ENCODE measurements at regions not wholly inside any gene's neighbourhood (a gene's known extent, or its start where the extent isn't known, plus 50 kb on each side); places are given as distances from the start of the nearest gene placed in this dataset.

DNA sequence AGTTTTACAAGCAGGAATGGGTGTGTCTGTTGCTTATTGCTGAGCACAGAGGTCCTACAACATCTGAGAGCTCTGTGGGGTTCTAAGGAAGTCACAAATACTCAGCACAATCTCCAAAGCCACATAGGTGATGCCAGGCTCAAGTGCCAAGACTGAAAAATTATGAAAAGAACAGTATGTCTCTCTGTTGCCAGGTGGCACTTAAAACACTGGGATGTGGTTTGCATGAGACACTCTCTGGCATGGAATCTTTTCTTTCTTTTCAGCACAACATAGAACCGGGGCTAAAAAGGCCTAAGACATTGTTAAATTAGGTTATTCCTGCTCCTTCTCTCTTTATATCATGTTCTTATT lies 127.3 kb upstream of the PRICKLE2 start:
- intact Hi-C loops (cut with micrococcal nuclease; ENCODE audit: unreplicated experiment), result loop anchor here (10.0 kb wide), 1 partner anchor 108 kb away; no protein-coding TSS in a partner anchor
- Mint-ChIP-seq H3K9me3 (ENCODE audit: low read depth, unreplicated experiment) (no peaks in the 10 kb centered on the region), H3K27ac (ENCODE audit: unreplicated experiment) (no peak overlapping the region), H3K27me3 (ENCODE audit: unreplicated experiment) (no peaks in the 10 kb centered on the region), H3K4me3 (ENCODE audit: low read depth, unreplicated experiment) (no peak overlapping the region), H3K36me3 (ENCODE audit: insufficient read depth, unreplicated experiment) (no peaks in the 10 kb centered on the region), H3K4me1 (ENCODE audit: low read depth, unreplicated experiment) (peaks cover 24% of the 10 kb centered on the region)
- no peak for DNase-seq
- TF ChIP-seq, protein P1, sequence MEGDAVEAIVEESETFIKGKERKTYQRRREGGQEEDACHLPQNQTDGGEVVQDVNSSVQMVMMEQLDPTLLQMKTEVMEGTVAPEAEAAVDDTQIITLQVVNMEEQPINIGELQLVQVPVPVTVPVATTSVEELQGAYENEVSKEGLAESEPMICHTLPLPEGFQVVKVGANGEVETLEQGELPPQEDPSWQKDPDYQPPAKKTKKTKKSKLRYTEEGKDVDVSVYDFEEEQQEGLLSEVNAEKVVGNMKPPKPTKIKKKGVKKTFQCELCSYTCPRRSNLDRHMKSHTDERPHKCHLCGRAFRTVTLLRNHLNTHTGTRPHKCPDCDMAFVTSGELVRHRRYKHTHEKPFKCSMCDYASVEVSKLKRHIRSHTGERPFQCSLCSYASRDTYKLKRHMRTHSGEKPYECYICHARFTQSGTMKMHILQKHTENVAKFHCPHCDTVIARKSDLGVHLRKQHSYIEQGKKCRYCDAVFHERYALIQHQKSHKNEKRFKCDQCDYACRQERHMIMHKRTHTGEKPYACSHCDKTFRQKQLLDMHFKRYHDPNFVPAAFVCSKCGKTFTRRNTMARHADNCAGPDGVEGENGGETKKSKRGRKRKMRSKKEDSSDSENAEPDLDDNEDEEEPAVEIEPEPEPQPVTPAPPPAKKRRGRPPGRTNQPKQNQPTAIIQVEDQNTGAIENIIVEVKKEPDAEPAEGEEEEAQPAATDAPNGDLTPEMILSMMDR (IDR thresholded peaks at IDR 0.05; ENCODE audit: unreplicated experiment), result no peak
- BruUV-seq (replicated peaks), result no TSS peak
- CTCF ChIA-PET, result no interaction called here

- peak overlapping the region; percentile 33 for H3K27ac Mint-ChIP-seq (ENCODE audit: unreplicated experiment)
- H3K27me3 Mint-ChIP-seq (ENCODE audit: unreplicated experiment), result no peaks in the 10 kb centered on the region
- no peak overlapping the region for H3K4me3 Mint-ChIP-seq (ENCODE audit: low read depth, unreplicated experiment)
- intact Hi-C loops (cut with micrococcal nuclease; ENCODE audit: unreplicated experiment), result loop anchor here (10.0 kb wide), 1 partner anchor 107 kb away; no protein-coding TSS in a partner anchor
- DNase-seq, result no peak
- TF ChIP-seq, protein P1 (IDR thresholded peaks at IDR 0.05; ENCODE audit: unreplicated experiment), result no peak
- CTCF ChIA-PET, result no interaction called here
- H3K36me3 Mint-ChIP-seq (ENCODE audit: insufficient read depth, unreplicated experiment), result no peaks in the 10 kb centered on the region
- peaks cover 24% of the 10 kb centered on the region for H3K4me1 Mint-ChIP-seq (ENCODE audit: low read depth, unreplicated experiment)
- H3K9me3 Mint-ChIP-seq (ENCODE audit: low read depth, unreplicated experiment), result no peaks in the 10 kb centered on the region
- no TSS peak for BruUV-seq (replicated peaks)
These were observed 126.7 kb upstream of the PRICKLE2 start for GRCh38 chr3:64351713-64352638.

- no peak for DNase-seq
- Mint-ChIP-seq H3K27ac (ENCODE audit: unreplicated experiment) (no peak overlapping the region), H3K36me3 (ENCODE audit: insufficient read depth, unreplicated experiment) (no peaks in the 10 kb centered on the region), H3K4me3 (ENCODE audit: low read depth, unreplicated experiment) (no peak overlapping the region), H3K4me1 (ENCODE audit: low read depth, unreplicated experiment) (peaks cover 19% of the 10 kb centered on the region), H3K9me3 (ENCODE audit: low read depth, unreplicated experiment) (no peaks in the 10 kb centered on the region), H3K27me3 (ENCODE audit: unreplicated experiment) (no peaks in the 10 kb centered on the region)
- intact Hi-C loops (cut with micrococcal nuclease; ENCODE audit: unreplicated experiment), result no loop called here
- CTCF ChIA-PET, result interaction anchor here (0.7 kb wide), 2 partner anchors 39 to 467 kb away, joined by 4 to 5 read pairs; no protein-coding TSS in a partner anchor
- TF ChIP-seq, protein P1 (IDR thresholded peaks at IDR 0.05; ENCODE audit: unreplicated experiment), result no peak
- BruUV-seq (replicated peaks), result no TSS peak
These were observed 124.3 kb upstream of the PRICKLE2 start for GRCh38 chr3:64349551-64349950.

- Mint-ChIP-seq H3K27me3 (ENCODE audit: unreplicated experiment) (no peaks in the 10 kb centered on the region), H3K9me3 (ENCODE audit: low read depth, unreplicated experiment) (no peaks in the 10 kb centered on the region), H3K4me3 (ENCODE audit: low read depth, unreplicated experiment) (no peak overlapping the region), H3K36me3 (ENCODE audit: insufficient read depth, unreplicated experiment) (no peaks in the 10 kb centered on the region), H3K27ac (ENCODE audit: unreplicated experiment) (no peak overlapping the region), H3K4me1 (ENCODE audit: low read depth, unreplicated experiment) (peaks cover 27% of the 10 kb centered on the region)
- CTCF ChIA-PET, result no interaction called here
- TF ChIP-seq, protein P1 (IDR thresholded peaks at IDR 0.05; ENCODE audit: unreplicated experiment), result no peak
- BruUV-seq (replicated peaks), result no TSS peak
- intact Hi-C loops (cut with micrococcal nuclease; ENCODE audit: unreplicated experiment), result no loop called here
- no peak for DNase-seq
These were observed 120.1 kb upstream of the PRICKLE2 start for GRCh38 chr3:64345371-64345770.
